PC-3 (cell line): ENCODE measurements at regions not wholly inside any gene's neighbourhood (a gene's known extent, or its start where the extent isn't known, plus 50 kb on each side); places are given as distances from the start of the nearest gene placed in this dataset.

Source experiments
- ATAC-seq: fragments of 200-7000 bp; cut with Tn5 transposase; 2 replicates; pipeline ENCODE4 v1.9.1; 2020; ENCODE audit warnings: mild to moderate bottlenecking, moderate library complexity
- BruUV-seq: library from RNA; stranded (reverse); fragments of 400-500 nt; replicated peaks from 2 replicates; lab custom pipeline; 2021; lab: Mats Ljungman, UMichigan
- CTCF ChIA-PET: fragments of 300-600 bp; sonication (Branson Sonifier 250); formaldehyde crosslinking; loops from one replicate; lab custom pipeline; 2022; ENCODE audit warnings: antibody characterized with exemption; lab: Charles Lee
- POLR2A ChIA-PET: fragments of 300-600 bp; sonication (Branson Sonifier 250); formaldehyde crosslinking; loops from one replicate; lab custom pipeline; 2022; ENCODE audit warnings: antibody characterized with exemption; ENCODE audit not compliant: unreplicated experiment; lab: Charles Lee
- DNase-seq: peaks from one replicate; pipeline ENCODE4 v3.0.0-alpha.2; 2015
- H2AFZ ChIP-seq: fragments of 300-600 bp; sonication (generic); 2 replicates; pipeline ENCODE4 v1.6.0; 2016; ENCODE audit warnings: antibody characterized with exemption, low read length
- H3F3A ChIP-seq: fragments of 300-600 bp; sonication (generic); one replicate; pipeline ENCODE4 v1.6.0; 2017; ENCODE audit warnings: antibody characterized with exemption, low read length, control low read depth, mild to moderate bottlenecking; ENCODE audit not compliant: unreplicated experiment
- H3K27ac ChIP-seq: fragments of 300-600 bp; sonication (generic); 2 replicates; pipeline ENCODE4 v1.5.1; 2016; ENCODE audit warnings: mild to moderate bottlenecking, low read length
- H3K27me3 ChIP-seq: fragments of 300-600 bp; sonication (generic); 2 replicates; pipeline ENCODE4 v1.6.1; 2016; ENCODE audit warnings: low read length, mixed read lengths
- H3K36me3 ChIP-seq: fragments of 300-600 bp; sonication (generic); 2 replicates; pipeline ENCODE4 v1.6.1; 2016; ENCODE audit warnings: low read depth, mixed run types, low read length, mixed read lengths
- H3K4me1 ChIP-seq: fragments of 300-600 bp; sonication (generic); 2 replicates; pipeline ENCODE4 v1.5.1; 2016; ENCODE audit warnings: low read length; ENCODE audit not compliant: insufficient read depth
- H3K4me2 ChIP-seq: fragments of 300-600 bp; sonication (generic); 2 replicates; pipeline ENCODE4 v1.6.0; 2016; ENCODE audit warnings: low read length
- H3K4me3 ChIP-seq: fragments of 300-600 bp; sonication (generic); 2 replicates; pipeline ENCODE4 v1.5.1; 2016; ENCODE audit warnings: mild to moderate bottlenecking, low read length, mixed read lengths
- H3K79me2 ChIP-seq: fragments of 300-600 bp; sonication (generic); 2 replicates; pipeline ENCODE4 v1.6.1; 2017; ENCODE audit warnings: low read length, mixed read lengths
- H3K9ac ChIP-seq: fragments of 300-600 bp; sonication (generic); 2 replicates; pipeline ENCODE4 v1.6.0; 2016; ENCODE audit warnings: mild to moderate bottlenecking, low read length
- H3K9me2 ChIP-seq: fragments of 300-600 bp; sonication (generic); replicated peaks from 2 replicates; pipeline ENCODE4 v1.6.1; 2016; ENCODE audit warnings: mixed run types, low read length, mixed read lengths
- H3K9me3 ChIP-seq: fragments of 300-600 bp; sonication (generic); 2 replicates; pipeline ENCODE4 v1.6.1; 2016; ENCODE audit warnings: low read length, mixed read lengths
- H4K20me1 ChIP-seq: fragments of 300-600 bp; sonication (generic); 2 replicates; pipeline ENCODE4 v1.6.1; 2016; ENCODE audit warnings: low read length, mixed read lengths
- CTCF ChIP-seq: fragments of 300-600 bp; sonication (generic); conservative IDR thresholded peaks from 2 replicates; pipeline ENCODE4 v1.5.1; 2017; ENCODE audit warnings: antibody characterized with exemption, low read depth, mild to moderate bottlenecking, low read length
- EZH2 ChIP-seq: fragments of 300-600 bp; sonication (generic); IDR thresholded peaks from one replicate; pipeline ENCODE4 v1.6.1; 2017; ENCODE audit warnings: antibody characterized with exemption, mild to moderate bottlenecking, low read length; ENCODE audit not compliant: unreplicated experiment
- EZH2phosphoT487 ChIP-seq: fragments of 300-600 bp; sonication (generic); IDR thresholded peaks from 2 replicates; pipeline ENCODE4 v1.6.1; 2018; ENCODE audit warnings: mild to moderate bottlenecking, antibody characterized with exemption, low read length, borderline replicate concordance
- intact Hi-C: fragments of 100-400 bp; cut with micrococcal nuclease; formaldehyde crosslinking; loops from 2 replicates; pipeline ENCODE4 v1.9.0; 2023

GRCh38 chr18:56067214-56067894 is 479.4 kb upstream of the TCF4 start:
- intact Hi-C loops: no loop called here
- BruUV-seq: no TSS peak
- Histone ChIP-seq H3K4me2 (no peak overlapping the region), H4K20me1 (no peaks in the 10 kb centered on the region), H3K9me2 (no peaks in the 10 kb centered on the region), H3F3A (no peaks in the 10 kb centered on the region), H3K9me3 (no peaks in the 10 kb centered on the region), H3K79me2 (no peaks in the 10 kb centered on the region), H3K36me3 (no peaks in the 10 kb centered on the region), H3K4me1 (peaks cover 18% of the 10 kb centered on the region), H3K4me3 (no peak overlapping the region), H3K27ac (no peak overlapping the region), H3K9ac (no peak overlapping the region), H2AFZ (no peak overlapping the region), H3K27me3 (no peaks in the 10 kb centered on the region)
- ATAC-seq: no peak
- DNase-seq: no peak
- POLR2A ChIA-PET: no interaction called here
- no peak for TF ChIP-seq EZH2
- TF ChIP-seq EZH2phosphoT487: no peak
- TF ChIP-seq CTCF: no peak
- CTCF ChIA-PET: no interaction called here

- Histone ChIP-seq H3K9me2 (no peaks in the 10 kb centered on the region), H3K27me3 (no peaks in the 10 kb centered on the region), H3K36me3 (no peaks in the 10 kb centered on the region), H3K27ac (no peak overlapping the region), H4K20me1 (no peaks in the 10 kb centered on the region), H2AFZ (no peak overlapping the region), H3K4me1 (peaks cover 18% of the 10 kb centered on the region), H3K9me3 (no peaks in the 10 kb centered on the region), H3K4me2 (no peak overlapping the region), H3K9ac (no peak overlapping the region), H3K4me3 (no peak overlapping the region), H3F3A (no peaks in the 10 kb centered on the region), H3K79me2 (no peaks in the 10 kb centered on the region)
- CTCF ChIA-PET: no interaction called here
- DNase-seq (no peak), ATAC-seq (no peak)
- intact Hi-C loops: no loop called here
- BruUV-seq: no TSS peak
- no peak for TF ChIP-seq EZH2
- TF ChIP-seq EZH2phosphoT487: no peak
- no peak for TF ChIP-seq CTCF
- POLR2A ChIA-PET: no interaction called here
Measured at GRCh38 chr18:56066524-56067213, 478.7 kb upstream of the TCF4 start.

- intact Hi-C loops: no loop called here
- no peak overlapping the region for H3K9ac ChIP-seq
- no peaks in the 10 kb centered on the region for H3K27me3 ChIP-seq
- no peaks in the 10 kb centered on the region for H3K9me3 ChIP-seq
- H3F3A ChIP-seq: no peaks in the 10 kb centered on the region
- POLR2A ChIA-PET: no interaction called here
- no peaks in the 10 kb centered on the region for H4K20me1 ChIP-seq
- no peaks in the 10 kb centered on the region for H3K9me2 ChIP-seq
- no peak overlapping the region for H3K4me3 ChIP-seq
- no peaks in the 10 kb centered on the region for H3K36me3 ChIP-seq
- H3K4me2 ChIP-seq: no peak overlapping the region
- no TSS peak for BruUV-seq
- CTCF ChIA-PET: no interaction called here
- no peaks in the 10 kb centered on the region for H3K79me2 ChIP-seq
- no peak for TF ChIP-seq EZH2
- TF ChIP-seq CTCF: no peak
- no peak for TF ChIP-seq EZH2phosphoT487
- H3K4me1 ChIP-seq: peaks cover 18% of the 10 kb centered on the region
- H3K27ac ChIP-seq: no peak overlapping the region
- ATAC-seq (no peak), DNase-seq (no peak)
- no peak overlapping the region for H2AFZ ChIP-seq
Measured at GRCh38 chr18:56065086-56065485, 477.1 kb upstream of the TCF4 start.
